NCI-H1417 treated with DMSO at 0.1 percent for 48 hours (cell line): ENCODE measurements at regions not wholly inside any gene's neighbourhood (a gene's known extent, or its start where the extent isn't known, plus 50 kb on each side); places are given as distances from the start of the nearest gene placed in this dataset.

ENCODE experiments used
- DNase-seq: peaks from one replicate; lab custom pipeline; 2025; lab: John Stamatoyannopoulos, UW

DNA sequence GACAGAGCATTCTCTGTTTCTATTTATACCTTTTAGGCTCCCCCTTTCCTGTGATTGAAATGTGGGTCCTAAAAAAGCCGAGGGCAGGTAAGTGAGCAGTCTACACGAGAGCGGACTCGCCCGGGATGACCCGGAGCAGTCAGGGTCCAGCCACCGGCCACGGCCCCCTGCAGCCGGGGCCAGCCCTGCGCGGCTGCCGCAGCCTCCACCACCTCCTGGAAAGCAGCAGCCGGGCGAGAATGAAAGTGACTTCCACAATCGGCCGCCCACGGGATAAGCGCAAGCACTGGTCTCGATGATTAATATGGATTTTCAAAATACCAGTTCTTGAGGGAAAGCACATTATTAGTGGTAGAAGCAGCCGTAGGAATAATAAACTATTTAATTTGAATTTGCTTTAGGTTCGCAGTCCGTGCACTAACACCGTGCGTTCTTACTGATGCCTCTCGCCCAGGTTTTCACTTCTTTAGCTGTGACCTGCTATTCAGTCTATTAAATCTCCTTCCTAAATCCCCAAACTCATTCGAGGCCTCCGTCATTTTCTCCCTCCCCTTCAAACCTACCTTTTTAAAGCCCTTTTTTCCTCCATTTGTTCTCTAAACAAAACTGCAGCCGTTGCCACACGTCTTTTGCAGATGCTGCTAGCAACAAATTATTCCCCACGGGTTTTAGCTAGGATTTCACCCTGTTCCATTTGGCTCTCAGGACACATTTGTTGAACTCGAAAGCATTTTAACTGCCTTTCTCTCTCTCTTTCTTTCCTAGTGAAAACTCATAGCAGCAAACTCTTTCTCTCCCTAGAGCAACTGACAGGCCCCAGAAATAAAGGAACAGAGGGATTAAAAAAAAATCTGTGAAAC is 1015.1 kb upstream of the PIK3C3 start:
- DNase-seq = no peak

- DNase-seq = no peak
These were observed 1016.4 kb upstream of the PIK3C3 start for GRCh38 chr18:40938615-40939014.

DNA sequence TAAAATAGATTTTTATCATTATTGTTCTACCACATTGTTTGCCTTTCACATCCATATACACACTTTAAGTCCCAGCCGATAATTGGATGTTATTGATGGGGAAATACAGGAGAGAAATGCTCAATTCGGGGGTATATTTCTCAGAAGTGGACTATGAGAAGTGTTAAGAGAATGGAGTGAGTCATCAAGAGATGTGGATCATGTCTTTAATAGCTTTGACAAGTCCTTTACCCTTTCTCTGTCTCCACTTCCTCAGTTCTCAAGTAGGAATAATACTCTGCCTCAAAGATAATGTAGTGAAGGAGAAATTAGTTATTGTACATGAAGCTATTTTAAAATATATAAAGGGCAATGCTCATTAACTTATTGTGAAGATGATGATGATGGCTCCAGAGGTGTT is 1017.6 kb upstream of the PIK3C3 start:
- DNase-seq = no peak

GRCh38 chr18:40935423-40935822 is 1019.6 kb upstream of the PIK3C3 start:
- no peak for DNase-seq

GRCh38 chr18:40932862-40933261 is 1022.2 kb upstream of the PIK3C3 start:
- no peak for DNase-seq

DNA sequence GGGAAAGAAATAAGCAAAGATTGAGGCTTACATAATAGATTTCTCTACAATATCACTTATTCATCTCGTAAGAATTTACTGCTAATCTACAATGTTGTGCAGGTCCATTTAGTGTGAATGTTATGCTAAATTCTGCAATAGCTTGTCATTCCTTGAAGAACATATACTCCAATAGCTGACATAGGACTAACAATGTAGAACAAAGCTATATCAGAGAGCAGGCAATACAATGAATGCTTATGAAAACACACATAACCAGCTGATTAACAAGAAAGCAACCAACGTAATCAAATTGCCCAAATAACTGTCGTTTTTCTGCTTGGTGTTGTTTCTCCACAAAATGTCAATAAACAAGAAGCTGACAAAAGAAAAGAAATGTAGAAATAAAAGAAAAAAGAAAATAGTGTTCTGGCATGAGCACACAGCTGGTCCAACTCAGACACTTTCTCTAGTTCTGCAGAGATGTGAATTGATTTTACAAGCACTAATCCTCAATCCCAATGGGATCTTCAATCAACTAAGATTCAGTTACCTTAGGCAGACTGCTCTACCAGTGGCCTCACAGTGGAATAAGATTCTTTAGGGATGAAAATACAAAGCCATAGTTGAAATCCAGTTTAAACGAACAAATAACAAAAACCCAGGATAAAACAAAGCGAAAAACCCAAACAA is 1024.7 kb upstream of the PIK3C3 start:
- DNase-seq = no peak

- DNase-seq = no peak
These were observed 1025.6 kb upstream of the PIK3C3 start for GRCh38 chr18:40929399-40929798.

DNA sequence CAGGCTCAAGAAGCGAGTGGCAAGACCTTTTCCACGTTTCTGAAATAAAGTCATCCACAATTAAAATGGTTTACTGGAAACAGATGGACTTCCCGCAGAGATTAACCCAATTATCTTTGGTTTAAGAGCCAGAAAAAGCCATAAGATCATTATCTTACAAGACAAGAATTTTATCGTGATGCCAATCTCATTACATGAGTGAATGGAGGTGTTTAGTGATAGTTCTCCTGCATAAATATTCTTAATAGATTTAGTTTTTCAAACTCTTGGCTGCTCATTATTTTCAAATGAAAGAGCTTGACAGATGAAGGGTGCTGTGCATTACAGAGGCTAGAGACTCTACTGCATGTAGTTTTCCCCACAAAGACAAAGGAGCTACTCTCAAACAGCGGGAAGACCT is 1028.4 kb upstream of the PIK3C3 start:
- DNase-seq = no peak

DNA sequence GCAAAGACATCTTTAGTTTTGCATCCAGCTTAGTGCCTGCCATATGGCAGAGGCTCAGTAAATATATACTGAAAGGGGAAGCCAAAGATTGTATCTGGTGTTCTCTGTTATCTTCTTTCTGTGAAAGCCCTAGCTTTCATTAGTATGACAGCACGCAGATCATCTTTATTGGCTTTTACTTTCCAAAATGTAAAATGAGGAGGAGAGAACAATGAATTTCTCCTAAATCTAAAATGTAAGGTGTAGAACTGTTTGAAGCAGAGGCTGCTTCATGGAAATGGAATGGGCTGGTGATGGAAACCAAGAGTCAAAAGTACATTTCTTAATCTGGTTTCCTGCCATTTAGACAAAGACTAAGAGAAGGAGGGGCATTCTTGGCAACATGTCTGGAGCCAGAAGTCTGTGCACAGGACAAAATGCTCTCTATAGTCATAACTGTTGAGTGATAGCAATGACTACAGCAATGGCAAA is 1029.9 kb upstream of the PIK3C3 start:
- DNase-seq = no peak

DNA sequence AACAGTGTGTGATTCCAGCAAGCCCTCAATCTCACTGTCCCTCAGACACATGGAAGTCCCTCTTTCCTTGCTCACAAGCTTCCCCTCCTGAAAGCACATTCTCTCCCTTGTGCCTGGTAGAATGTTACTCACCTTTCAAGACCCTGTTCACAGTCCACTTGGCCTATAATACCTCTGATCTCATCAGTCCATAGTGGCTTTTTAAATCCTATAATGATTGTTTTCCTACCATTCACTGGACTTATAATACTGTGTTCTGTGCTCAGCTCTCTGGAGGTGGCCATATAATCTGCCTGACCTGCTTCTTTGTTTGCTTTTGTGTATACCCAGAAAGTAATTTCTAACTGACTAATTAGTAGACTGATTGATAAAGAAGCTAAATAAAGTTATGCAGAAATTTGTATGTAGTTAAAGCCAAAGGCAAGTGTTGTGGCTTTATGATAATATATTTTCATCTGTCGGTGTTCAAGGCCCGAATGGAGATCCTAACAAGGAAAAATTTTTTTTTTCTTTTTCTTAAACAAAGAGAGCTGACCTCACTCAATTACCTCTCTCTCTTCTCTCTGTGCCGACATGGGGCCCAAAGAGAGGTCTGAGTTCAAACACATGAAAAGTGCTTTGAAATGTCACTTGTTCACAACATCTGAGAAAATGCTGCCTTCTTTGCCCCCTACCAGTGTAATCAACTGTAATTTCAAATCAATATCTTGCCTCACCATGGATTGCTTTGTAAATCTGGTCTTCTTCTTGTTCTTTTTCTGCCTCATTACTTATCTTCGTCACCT is 1033.0 kb upstream of the PIK3C3 start:
- no peak for DNase-seq

DNA sequence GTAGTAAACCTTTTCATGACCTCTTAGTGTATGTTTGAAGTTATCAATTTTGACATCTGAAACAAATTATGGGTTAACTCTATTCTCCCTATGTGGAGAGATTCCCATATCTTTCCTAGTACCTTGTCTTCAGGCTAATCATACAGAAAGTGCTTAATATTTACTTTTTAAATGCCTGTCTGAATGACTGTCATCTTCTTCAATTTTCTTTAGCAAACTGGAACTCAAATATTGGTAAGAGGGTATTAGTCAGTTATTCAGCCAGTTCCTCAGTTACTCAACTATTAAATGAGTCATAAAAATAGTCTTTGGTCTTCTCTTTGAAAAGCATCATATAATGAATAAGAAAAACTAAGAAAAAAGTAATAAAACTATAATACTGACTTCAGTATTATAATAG is 1038.0 kb upstream of the PIK3C3 start:
- DNase-seq = no peak

GRCh38 chr18:40915724-40916123 is 1039.3 kb upstream of the PIK3C3 start:
- DNase-seq = no peak

GRCh38 chr18:40911582-40912254 is 1043.3 kb upstream of the PIK3C3 start:
- no peak for DNase-seq

- DNase-seq = no peak
These were observed 1044.0 kb upstream of the PIK3C3 start for GRCh38 chr18:40911041-40911440.

GRCh38 chr18:40907842-40908241 is 1047.2 kb upstream of the PIK3C3 start:
- DNase-seq = peak; percentile 14

DNA sequence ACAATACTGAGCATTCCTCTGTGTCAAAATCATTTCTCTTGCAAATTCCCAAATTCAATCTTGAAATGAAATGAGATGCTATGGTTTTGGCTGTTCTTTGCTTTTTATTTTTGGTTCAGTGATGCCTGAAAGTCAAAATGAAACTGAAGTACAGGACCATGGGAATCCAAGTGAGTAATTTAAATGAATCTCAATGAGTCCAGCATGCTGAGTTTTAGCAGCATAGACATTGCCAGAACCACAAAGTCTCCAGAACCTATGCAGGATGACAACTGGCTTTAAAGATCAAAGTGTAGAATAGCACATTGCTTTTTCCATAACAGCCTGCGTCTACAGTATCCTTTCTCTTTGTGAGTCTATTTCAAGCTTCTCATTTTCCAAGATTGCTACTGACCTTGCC is 1050.7 kb upstream of the PIK3C3 start:
- no peak for DNase-seq

- no peak for DNase-seq
These were observed 1052.6 kb upstream of the PIK3C3 start for GRCh38 chr18:40902436-40902835.

- DNase-seq = no peak
These were observed 1057.2 kb upstream of the PIK3C3 start for GRCh38 chr18:40897884-40898283.

DNA sequence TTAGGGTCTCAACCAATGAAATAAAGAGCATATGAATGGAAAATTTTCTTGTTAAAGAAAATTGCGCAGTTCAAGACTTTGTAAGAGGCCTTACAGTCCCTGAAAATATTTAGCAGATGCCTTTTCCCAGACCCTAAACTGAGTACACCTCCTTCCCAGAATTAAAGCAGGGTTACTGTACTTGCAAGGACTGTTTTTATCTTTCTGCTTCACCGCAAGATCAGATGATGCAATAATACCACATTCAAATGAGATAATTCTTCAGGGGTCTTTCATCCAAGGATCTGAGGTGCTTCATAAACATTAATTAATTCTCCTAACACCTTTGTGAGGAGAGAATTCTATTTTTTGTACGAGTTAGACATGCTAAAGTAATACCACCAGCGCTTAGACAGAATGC is 1071.8 kb upstream of the PIK3C3 start:
- no peak for DNase-seq

GRCh38 chr18:40882468-40882867 is 1072.6 kb upstream of the PIK3C3 start:
- DNase-seq = no peak

- DNase-seq = no peak
These were observed 1076.7 kb upstream of the PIK3C3 start for GRCh38 chr18:40878371-40878770.

DNA sequence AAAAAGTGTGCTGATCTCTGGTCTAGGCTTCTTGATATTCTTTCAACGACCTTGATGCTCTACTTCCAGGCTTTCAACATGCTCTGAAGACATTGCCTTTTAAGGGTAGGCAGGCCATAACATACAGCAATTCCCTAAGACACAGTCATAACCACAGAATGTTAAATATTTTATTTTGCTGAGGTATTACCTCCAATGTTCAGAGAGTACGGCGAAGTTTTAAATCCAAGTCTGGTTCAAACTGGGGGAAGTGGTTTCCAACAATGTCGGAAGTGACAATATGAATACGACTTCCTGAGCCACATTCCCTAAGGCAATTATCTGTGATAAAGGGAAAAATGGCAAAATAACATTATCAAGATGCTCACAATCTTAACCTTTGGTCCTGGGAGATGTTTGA is 1077.9 kb upstream of the PIK3C3 start:
- DNase-seq = no peak
